ENCODE measurements at regions not wholly inside any gene's neighbourhood (a gene's known extent, or its start where the extent isn't known, plus 50 kb on each side); places are given as distances from the start of the nearest gene placed in this dataset.

GRCh38 chr7:85630904-85631600 lies 444.2 kb upstream of the SEMA3D start:
- ChIA-PET CTCF (no interaction called here), POLR2A (no interaction called here), RAD21 (ENCODE audit: low non-redundant PET in 1 of 2, low total read pairs in 2 of 2, uncharacterized antibody in 2 of 2, unreplicated experiment in 2 of 2) (no interaction called here)
- ATAC-seq (no peak), DNase-seq (ENCODE audit: low read depth, low spot score) (no peak)
- Histone ChIP-seq H4K20me1 (ENCODE audit: insufficient read depth) (no peaks in the 10 kb centered on the region), H3K9ac (ENCODE audit: low read length) (no peak overlapping the region), H3K9me3 (ENCODE audit: control insufficient read depth in 1 of 2, insufficient read depth in 1 of 2, low read depth in 1 of 2, low read length in 2 of 2) (no peaks in the 10 kb centered on the region), H3K4me2 (ENCODE audit: low read length) (no peak overlapping the region), H3K36me3 (ENCODE audit: control insufficient read depth in 1 of 2, insufficient read depth in 2 of 2, low read length in 2 of 2) (no peaks in the 10 kb centered on the region), H2AFZ (ENCODE audit: low read depth, low read length, poor library complexity, severe bottlenecking) (no peak overlapping the region), H3K4me3 (replicated peaks in 1 of 2; ENCODE audit: low read depth in 1 of 2, low read length in 2 of 2) (no peak overlapping the region), H3K27ac (ENCODE audit: low read depth, low read length) (no peak overlapping the region), H3K4me1 (ENCODE audit: control insufficient read depth in 1 of 2, insufficient read depth in 2 of 2, low read length in 2 of 2) (no peaks in the 10 kb centered on the region), H3K79me2 (ENCODE audit: insufficient read depth, low read length) (no peaks in the 10 kb centered on the region), H3K27me3 (ENCODE audit: insufficient read depth, low read length) (no peaks in the 10 kb centered on the region), H3K9me2 (ENCODE audit: insufficient read depth) (no peaks in the 10 kb centered on the region)
- intact Hi-C loops (cut with micrococcal nuclease), result no loop called here
- no TSS peak for BruUV-seq (replicated peaks)
- TF ChIP-seq CTCF (IDR thresholded peaks at IDR 0.05 in 2 of 3, conservative IDR thresholded peaks at IDR 0.05 in 1 of 3; ENCODE audit: borderline replicate concordance in 1 of 3, insufficient read depth in 1 of 3, low read depth in 2 of 3, low read length in 2 of 3), result no peak
- TF ChIP-seq POLR2AphosphoS5 (IDR thresholded peaks at IDR 0.05; ENCODE audit: low read depth, low read length), result no peak

DNA sequence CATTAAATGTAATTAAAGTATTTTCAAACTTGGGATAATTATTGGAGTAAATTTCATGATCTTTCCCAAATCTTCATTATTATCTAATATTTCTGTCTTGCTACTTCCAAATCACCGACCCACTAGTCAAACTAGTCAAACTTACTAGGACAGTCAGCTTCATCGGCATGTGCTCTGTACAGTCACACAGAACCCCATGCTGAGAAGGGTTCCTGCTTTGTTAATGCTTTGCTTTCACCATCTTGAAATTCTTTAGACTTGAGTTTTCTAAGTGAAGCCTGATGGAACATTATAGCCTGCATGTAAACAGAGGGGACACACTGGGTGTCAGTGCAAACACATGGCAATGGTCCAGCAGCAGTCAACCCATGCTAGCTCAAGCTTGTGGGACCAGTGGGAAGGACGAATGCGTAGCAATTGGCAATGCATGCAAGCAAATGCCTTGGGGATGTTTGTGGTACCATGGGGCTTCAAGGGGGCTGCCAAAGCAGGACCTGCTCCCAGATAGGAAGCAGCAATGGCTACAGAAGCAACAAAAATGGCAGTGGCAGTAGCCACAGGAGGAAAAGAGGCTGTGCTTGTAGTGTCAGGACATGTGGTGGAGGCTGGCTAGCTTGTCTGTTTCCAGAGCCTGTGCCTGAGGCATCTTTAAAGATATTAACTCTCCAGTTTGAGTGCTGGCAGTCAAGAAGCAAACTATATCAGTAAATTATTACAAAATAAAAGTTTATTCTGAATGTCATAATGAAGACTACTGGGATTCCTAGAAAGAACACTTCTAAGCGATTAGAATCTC lies 441.1 kb upstream of the SEMA3D start:
- intact Hi-C loops (cut with micrococcal nuclease), result no loop called here
- no peak for DNase-seq (ENCODE audit: low read depth, low spot score)
- BruUV-seq (replicated peaks), result no TSS peak
- Histone ChIP-seq H2AFZ (ENCODE audit: low read depth, low read length, poor library complexity, severe bottlenecking) (no peak overlapping the region), H3K9me2 (ENCODE audit: insufficient read depth) (no peaks in the 10 kb centered on the region), H3K4me3 (replicated peaks in 1 of 2; ENCODE audit: low read depth in 1 of 2, low read length in 2 of 2) (no peak overlapping the region), H3K27me3 (ENCODE audit: insufficient read depth, low read length) (no peaks in the 10 kb centered on the region), H3K9me3 (ENCODE audit: control insufficient read depth in 1 of 2, insufficient read depth in 1 of 2, low read depth in 1 of 2, low read length in 2 of 2) (no peaks in the 10 kb centered on the region), H4K20me1 (ENCODE audit: insufficient read depth) (no peaks in the 10 kb centered on the region), H3K9ac (ENCODE audit: low read length) (no peak overlapping the region), H3K4me2 (ENCODE audit: low read length) (no peak overlapping the region), H3K27ac (ENCODE audit: low read depth, low read length) (no peak overlapping the region), H3K79me2 (ENCODE audit: insufficient read depth, low read length) (no peaks in the 10 kb centered on the region), H3K36me3 (ENCODE audit: control insufficient read depth in 1 of 2, insufficient read depth in 2 of 2, low read length in 2 of 2) (no peaks in the 10 kb centered on the region), H3K4me1 (ENCODE audit: control insufficient read depth in 1 of 2, insufficient read depth in 2 of 2, low read length in 2 of 2) (no peaks in the 10 kb centered on the region)
- POLR2A ChIA-PET, result no interaction called here
- RAD21 ChIA-PET (ENCODE audit: low non-redundant PET in 1 of 2, low total read pairs in 2 of 2, uncharacterized antibody in 2 of 2, unreplicated experiment in 2 of 2), result no interaction called here
- ATAC-seq, result no peak
- CTCF ChIA-PET, result no interaction called here
- TF ChIP-seq ZFX (IDR thresholded peaks at IDR 0.05), result no peak
- no peak for TF ChIP-seq SRF (IDR thresholded peaks at IDR 0.05; ENCODE audit: low read depth)
